ENCODE measurements at regions not wholly inside any gene's neighbourhood (a gene's known extent, or its start where the extent isn't known, plus 50 kb on each side); places are given as distances from the start of the nearest gene placed in this dataset.

DNA sequence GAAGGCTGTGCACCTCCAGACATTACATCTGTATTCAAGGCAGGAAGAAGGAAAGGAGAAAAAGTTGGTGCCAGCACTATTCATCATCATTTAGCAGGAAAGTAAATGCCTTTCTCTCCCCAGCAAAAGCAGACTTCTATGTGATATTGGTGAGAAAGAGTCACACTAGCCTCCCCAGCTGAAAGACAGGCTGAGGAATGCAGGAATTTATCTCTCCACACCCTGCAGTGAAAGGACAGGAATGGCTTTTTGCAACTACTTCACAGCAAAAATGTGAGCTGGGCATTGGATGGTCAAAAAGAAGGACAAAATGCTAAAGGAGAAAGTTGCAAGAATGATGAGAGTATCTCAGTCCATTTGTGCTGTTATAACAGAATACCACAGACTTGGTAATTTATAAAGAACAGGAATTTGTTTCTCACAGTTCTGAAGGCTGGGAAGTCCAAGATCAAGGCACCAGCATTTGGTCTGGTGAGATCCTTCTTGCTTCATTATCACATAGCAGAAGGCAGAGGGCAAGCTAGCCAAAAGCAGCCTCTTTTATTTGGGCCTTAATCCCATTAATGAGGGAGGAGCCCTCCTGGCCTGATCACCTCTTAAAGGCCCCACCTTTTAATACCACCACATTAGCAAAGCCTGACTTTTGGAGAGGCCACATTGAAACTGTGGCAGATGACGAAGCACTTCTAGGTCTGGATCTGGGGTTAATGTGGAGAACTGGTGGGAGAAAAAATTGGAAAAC, 388.1 kb upstream of the SLC14A2 start:
- TF ChIP-seq GATA2 (IDR thresholded peaks at IDR 0.05; ENCODE audit: low read depth, low read length), result no peak
- TF ChIP-seq GATA3 (IDR thresholded peaks at IDR 0.05; ENCODE audit: low read depth, low read length), result no peak

GRCh38 chr18:45228796-45229388, 386.4 kb upstream of the SLC14A2 start:
- no peak for TF ChIP-seq GATA3 (IDR thresholded peaks at IDR 0.05; ENCODE audit: low read depth, low read length)
- no peak for TF ChIP-seq GATA2 (IDR thresholded peaks at IDR 0.05; ENCODE audit: low read depth, low read length)

DNA sequence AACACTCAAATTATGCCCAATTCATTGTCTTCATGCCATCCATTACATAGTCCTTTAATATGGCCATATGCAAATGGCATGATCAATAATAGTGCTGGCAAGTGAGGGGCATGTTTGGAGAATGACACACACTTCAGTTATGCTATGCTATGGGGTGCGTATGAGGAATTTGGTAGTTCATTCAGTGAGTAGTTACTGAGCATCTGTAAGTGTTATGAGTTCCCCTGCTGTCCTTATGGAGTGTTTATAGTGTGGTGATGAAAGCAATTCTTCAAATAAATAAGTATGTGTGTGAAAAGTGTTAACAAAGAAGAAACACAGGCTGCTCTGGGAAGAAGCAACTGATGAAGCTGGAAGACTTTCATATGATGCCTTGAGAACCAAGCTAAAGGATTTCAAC, 383.7 kb upstream of the SLC14A2 start:
- no peak for TF ChIP-seq GATA2 (IDR thresholded peaks at IDR 0.05; ENCODE audit: low read depth, low read length)
- no peak for TF ChIP-seq GATA3 (IDR thresholded peaks at IDR 0.05; ENCODE audit: low read depth, low read length)

DNA sequence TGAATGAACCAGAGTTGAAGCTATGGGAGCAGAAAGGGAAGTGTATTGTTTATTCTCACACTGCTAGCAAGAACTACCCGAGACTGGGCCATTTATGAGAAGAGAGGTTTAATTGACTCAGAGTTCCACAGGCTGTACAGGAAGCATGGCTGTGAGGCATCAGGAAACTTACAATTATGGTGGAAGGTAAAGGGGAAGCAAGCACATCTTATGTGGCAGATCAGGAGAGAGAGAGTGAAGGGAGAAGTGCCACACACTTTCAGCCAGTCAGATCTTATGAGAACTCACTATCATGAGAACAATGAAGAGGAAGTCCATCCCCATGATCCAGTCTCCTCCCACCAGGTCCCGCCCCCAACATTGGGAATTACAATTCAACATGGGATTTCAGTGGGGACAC, 383.2 kb upstream of the SLC14A2 start:
- no peak for TF ChIP-seq GATA2 (IDR thresholded peaks at IDR 0.05; ENCODE audit: low read depth, low read length)
- no peak for TF ChIP-seq GATA3 (IDR thresholded peaks at IDR 0.05; ENCODE audit: low read depth, low read length)

- no peak for TF ChIP-seq GATA3 (IDR thresholded peaks at IDR 0.05; ENCODE audit: low read depth, low read length)
- no peak for TF ChIP-seq GATA2 (IDR thresholded peaks at IDR 0.05; ENCODE audit: low read depth, low read length)
These were observed 378.6 kb upstream of the SLC14A2 start for GRCh38 chr18:45236676-45237075.

DNA sequence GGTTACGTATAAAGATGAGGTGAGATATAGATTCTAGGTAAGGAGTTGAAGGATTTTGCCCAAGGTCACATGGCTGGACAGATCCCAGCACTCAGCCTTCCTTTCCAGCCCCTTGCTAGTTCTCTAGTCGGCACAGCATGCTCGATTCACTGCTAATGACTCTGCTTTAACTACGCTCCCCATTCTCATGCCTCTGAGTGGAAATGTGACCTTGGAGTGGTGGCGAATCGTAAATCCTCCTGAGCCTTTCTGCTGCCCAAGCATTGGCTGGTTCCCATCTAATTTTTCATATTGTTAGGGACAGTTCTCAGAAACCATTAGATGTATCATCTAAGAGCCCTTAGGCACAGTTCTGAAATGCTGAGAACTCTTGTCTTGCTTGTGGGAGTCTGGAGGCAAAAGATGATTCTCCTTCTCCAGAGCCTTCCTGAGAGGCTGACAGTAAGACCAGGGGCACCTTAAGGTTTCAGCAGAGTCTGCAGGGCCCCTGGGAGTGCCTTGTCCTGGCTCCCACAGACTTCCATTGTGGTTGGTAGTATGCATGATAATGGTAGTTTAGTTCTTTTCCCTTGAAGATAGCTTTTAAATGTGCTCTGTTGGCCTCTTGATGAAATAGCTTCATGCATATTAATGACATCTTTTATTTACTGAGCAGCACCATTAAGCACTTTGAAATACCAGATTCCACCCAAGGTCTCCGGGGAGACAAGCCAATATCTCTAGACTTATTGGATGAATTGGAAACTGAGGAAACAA, 377.8 kb upstream of the SLC14A2 start:
- TF ChIP-seq GATA2 (IDR thresholded peaks at IDR 0.05; ENCODE audit: low read depth, low read length) (no peak), GATA3 (IDR thresholded peaks at IDR 0.05; ENCODE audit: low read depth, low read length) (no peak)

GRCh38 chr18:45241271-45241670, 374.0 kb upstream of the SLC14A2 start:
- TF ChIP-seq GATA2 (IDR thresholded peaks at IDR 0.05; ENCODE audit: low read depth, low read length) (no peak), GATA3 (IDR thresholded peaks at IDR 0.05; ENCODE audit: low read depth, low read length) (no peak)

GRCh38 chr18:45241982-45242565, 373.2 kb upstream of the SLC14A2 start:
- TF ChIP-seq GATA2 (IDR thresholded peaks at IDR 0.05; ENCODE audit: low read depth, low read length), result no peak
- no peak for TF ChIP-seq GATA3 (IDR thresholded peaks at IDR 0.05; ENCODE audit: low read depth, low read length)

- no peak for TF ChIP-seq GATA2 (IDR thresholded peaks at IDR 0.05; ENCODE audit: low read depth, low read length)
These were observed 371.8 kb upstream of the SLC14A2 start for GRCh38 chr18:45243340-45244110.

- TF ChIP-seq GATA2 (IDR thresholded peaks at IDR 0.05; ENCODE audit: low read depth, low read length), result peak; percentile 68
- TF ChIP-seq GATA3 (IDR thresholded peaks at IDR 0.05; ENCODE audit: low read depth, low read length), result peak; percentile 38; the same call in 1 of the 2 replicates
These were observed 370.2 kb upstream of the SLC14A2 start for GRCh38 chr18:45245091-45245511.

- TF ChIP-seq GATA3 (IDR thresholded peaks at IDR 0.05; ENCODE audit: low read depth, low read length), result no peak
- TF ChIP-seq GATA2 (IDR thresholded peaks at IDR 0.05; ENCODE audit: low read depth, low read length), result no peak
These were observed 366.9 kb upstream of the SLC14A2 start for GRCh38 chr18:45248240-45248903.

DNA sequence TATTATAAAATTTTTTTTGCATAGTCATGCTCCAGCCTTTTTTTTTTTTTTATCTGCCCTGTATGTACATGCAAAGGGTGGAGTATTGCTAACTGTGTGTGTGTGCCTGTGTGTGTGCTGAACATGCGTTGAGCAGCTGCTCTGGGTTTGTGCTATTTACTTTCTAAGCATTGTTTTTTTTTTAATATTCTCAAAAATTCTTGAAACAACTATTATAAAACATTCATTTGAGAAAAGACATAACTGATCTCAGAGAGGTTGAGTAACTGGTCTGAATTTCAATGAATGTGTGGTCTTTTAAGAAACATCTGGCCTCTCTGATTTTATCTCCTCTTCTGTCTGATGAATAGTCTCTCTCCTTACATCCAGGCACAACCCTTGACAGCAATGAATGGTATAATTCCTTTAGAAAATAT, 366.0 kb upstream of the SLC14A2 start:
- peak; percentile 24; the same call in 1 of the 2 replicates for TF ChIP-seq GATA2 (IDR thresholded peaks at IDR 0.05; ENCODE audit: low read depth, low read length)
- peak; percentile 41; the same call in 1 of the 2 replicates for TF ChIP-seq GATA3 (IDR thresholded peaks at IDR 0.05; ENCODE audit: low read depth, low read length)

DNA sequence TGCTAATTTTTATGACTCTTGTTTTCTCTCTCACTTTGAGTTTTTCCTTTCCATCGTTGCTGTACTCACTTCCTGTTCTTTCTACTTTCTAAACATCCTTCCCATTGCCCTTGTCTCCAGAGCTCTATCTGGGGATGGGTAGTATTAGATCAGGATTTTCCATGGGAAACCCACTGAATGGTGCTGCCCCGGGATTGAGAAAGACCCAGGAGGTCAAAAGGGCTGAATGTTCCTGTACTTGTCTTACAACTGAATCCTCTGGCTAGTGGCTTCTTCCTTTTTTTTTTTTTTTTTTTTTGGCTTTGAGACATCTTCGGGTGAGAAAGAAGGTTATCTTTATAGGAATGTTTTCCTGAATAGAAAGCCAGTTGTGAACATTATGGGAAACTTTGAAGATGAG, 364.8 kb upstream of the SLC14A2 start:
- TF ChIP-seq GATA3 (IDR thresholded peaks at IDR 0.05; ENCODE audit: low read depth, low read length), result no peak
